OCI-LY7 (cell line): ENCODE measurements at regions not wholly inside any gene's neighbourhood (a gene's known extent, or its start where the extent isn't known, plus 50 kb on each side); places are given as distances from the start of the nearest gene placed in this dataset.

Source experiments
- BruUV-seq: library from RNA; stranded (reverse); fragments of 400-500 nt; replicated peaks from 2 replicates; lab custom pipeline; 2021; lab: Mats Ljungman, UMichigan
- CTCF ChIA-PET: fragments of 300-600 bp; sonication (Branson Sonifier 250); formaldehyde crosslinking; loops from one replicate; lab custom pipeline; 2022; ENCODE audit warnings: antibody characterized with exemption; ENCODE audit not compliant: unreplicated experiment; lab: Charles Lee
- POLR2A ChIA-PET: fragments of 300-600 bp; sonication (Branson Sonifier 250); formaldehyde crosslinking; loops from one replicate; lab custom pipeline; 2022; ENCODE audit warnings: antibody characterized with exemption; lab: Charles Lee
- DNase-seq: peaks from one replicate; pipeline ENCODE4 v3.0.0-alpha.2; 2015; ENCODE audit warnings: low spot score
- H2AFZ ChIP-seq: fragments of 200-600 bp; sonication (generic), shearing (Covaris generic); 2 replicates; pipeline ENCODE4 v1.6.1; 2014; ENCODE audit warnings: mild to moderate bottlenecking, antibody characterized with exemption, low read length, moderate library complexity
- H3K27ac ChIP-seq: fragments of 200-600 bp; sonication (generic); 2 replicates; pipeline ENCODE4 v1.5.1; 2014; ENCODE audit warnings: mixed run types, low read depth, mild to moderate bottlenecking, moderate library complexity, low read length, inconsistent platforms; ENCODE audit not compliant: poor library complexity, severe bottlenecking
- H3K36me3 ChIP-seq: fragments of 200-600 bp; sonication (generic); 2 replicates; pipeline ENCODE4 v1.6.1; 2014; ENCODE audit warnings: mild to moderate bottlenecking, antibody characterized with exemption, low read length, moderate library complexity, mixed read lengths; ENCODE audit not compliant: insufficient read depth
- H3K4me1 ChIP-seq: fragments of 200-600 bp; sonication (generic); 2 replicates; pipeline ENCODE4 v1.5.1; 2014; ENCODE audit warnings: mild to moderate bottlenecking, low read length; ENCODE audit not compliant: insufficient read depth, poor library complexity, severe bottlenecking
- H3K4me2 ChIP-seq: fragments of 200-600 bp; sonication (generic); 2 replicates; pipeline ENCODE4 v1.6.1; 2014; ENCODE audit warnings: mild to moderate bottlenecking, low read length
- H3K4me3 ChIP-seq: fragments of 200-600 bp; sonication (generic); 2 replicates; pipeline ENCODE4 v1.5.1; 2014; ENCODE audit warnings: mild to moderate bottlenecking, low read depth, low read length; ENCODE audit not compliant: poor library complexity, severe bottlenecking
- H3K79me2 ChIP-seq: fragments of 200-600 bp; sonication (generic); 2 replicates; pipeline ENCODE4 v1.6.1; 2016; ENCODE audit warnings: low read depth, mild to moderate bottlenecking, low read length, moderate library complexity, mixed read lengths; ENCODE audit not compliant: insufficient read depth
- H3K9me2 ChIP-seq: fragments of 200-600 bp; sonication (generic); 2 replicates; pipeline ENCODE4 v1.6.1; 2016; ENCODE audit warnings: mild to moderate bottlenecking, low read length, mixed read lengths; ENCODE audit not compliant: insufficient read depth
- H3K9me3 ChIP-seq: fragments of 200-600 bp; sonication (generic); 2 replicates; pipeline ENCODE4 v1.6.1; 2014; ENCODE audit warnings: mild to moderate bottlenecking, mixed run types, low read length, mixed read lengths
- H4K20me1 ChIP-seq: fragments of 200-600 bp; sonication (generic); 2 replicates; pipeline ENCODE4 v1.6.1; 2014; ENCODE audit warnings: mild to moderate bottlenecking, antibody characterized with exemption, low read length, moderate library complexity, mixed read lengths; ENCODE audit not compliant: insufficient read depth
- EZH2phosphoT487 ChIP-seq: fragments of 200-600 bp; sonication (generic); IDR thresholded peaks from 2 replicates; pipeline ENCODE4 v1.6.1; 2018; ENCODE audit warnings: low read depth, borderline replicate concordance, mild to moderate bottlenecking, mixed run types, antibody characterized with exemption, low read length, moderate library complexity, mixed read lengths
- intact Hi-C: fragments of 100-400 bp; cut with micrococcal nuclease; formaldehyde crosslinking; loops from one replicate; pipeline ENCODE4 v1.10.0; 2022; ENCODE audit not compliant: unreplicated experiment
- TF ChIP-seq, protein P1 (sequence below): fragments of 200-600 bp; sonication (generic); conservative IDR thresholded peaks from 2 replicates; pipeline ENCODE4 v1.5.1; 2014; ENCODE audit warnings: mild to moderate bottlenecking, antibody characterized with exemption, low read length, moderate library complexity, mixed read lengths

GRCh38 chr2:83844490-83844889 is 614.6 kb downstream of the SUCLG1 start:
- no TSS peak for BruUV-seq

DNA sequence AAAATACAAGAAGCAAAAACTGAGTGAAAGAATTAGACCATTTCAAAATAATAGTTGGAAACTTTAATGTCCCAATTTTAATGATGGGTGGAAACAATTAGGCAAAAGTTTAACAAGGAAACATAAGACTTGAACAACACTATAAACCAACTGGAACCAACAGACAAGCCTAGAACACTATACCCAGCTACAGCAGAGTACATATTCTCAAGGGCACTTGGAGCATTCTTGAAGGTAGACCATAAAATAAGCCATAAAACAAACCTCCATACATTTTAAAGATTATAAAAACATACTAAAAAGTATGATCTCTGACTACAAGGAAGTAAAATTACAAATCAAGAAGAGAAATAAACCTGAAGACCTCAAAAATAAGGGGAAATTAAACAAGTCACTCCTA is 616.7 kb downstream of the SUCLG1 start:
- Histone ChIP-seq H3K4me1 (no peaks in the 10 kb centered on the region), H3K9me2 (no peaks in the 10 kb centered on the region), H4K20me1 (no peaks in the 10 kb centered on the region), H3K4me2 (no peak overlapping the region), H3K79me2 (no peaks in the 10 kb centered on the region), H3K27ac (no peak overlapping the region), H3K4me3 (no peak overlapping the region), H2AFZ (no peak overlapping the region), H3K36me3 (no peaks in the 10 kb centered on the region), H3K9me3 (no peaks in the 10 kb centered on the region)
- BruUV-seq: no TSS peak
- DNase-seq: no peak
- ChIA-PET CTCF (no interaction called here), POLR2A (no interaction called here)
- intact Hi-C loops: no loop called here
- no peak for TF ChIP-seq EZH2phosphoT487
- TF ChIP-seq, protein P1, sequence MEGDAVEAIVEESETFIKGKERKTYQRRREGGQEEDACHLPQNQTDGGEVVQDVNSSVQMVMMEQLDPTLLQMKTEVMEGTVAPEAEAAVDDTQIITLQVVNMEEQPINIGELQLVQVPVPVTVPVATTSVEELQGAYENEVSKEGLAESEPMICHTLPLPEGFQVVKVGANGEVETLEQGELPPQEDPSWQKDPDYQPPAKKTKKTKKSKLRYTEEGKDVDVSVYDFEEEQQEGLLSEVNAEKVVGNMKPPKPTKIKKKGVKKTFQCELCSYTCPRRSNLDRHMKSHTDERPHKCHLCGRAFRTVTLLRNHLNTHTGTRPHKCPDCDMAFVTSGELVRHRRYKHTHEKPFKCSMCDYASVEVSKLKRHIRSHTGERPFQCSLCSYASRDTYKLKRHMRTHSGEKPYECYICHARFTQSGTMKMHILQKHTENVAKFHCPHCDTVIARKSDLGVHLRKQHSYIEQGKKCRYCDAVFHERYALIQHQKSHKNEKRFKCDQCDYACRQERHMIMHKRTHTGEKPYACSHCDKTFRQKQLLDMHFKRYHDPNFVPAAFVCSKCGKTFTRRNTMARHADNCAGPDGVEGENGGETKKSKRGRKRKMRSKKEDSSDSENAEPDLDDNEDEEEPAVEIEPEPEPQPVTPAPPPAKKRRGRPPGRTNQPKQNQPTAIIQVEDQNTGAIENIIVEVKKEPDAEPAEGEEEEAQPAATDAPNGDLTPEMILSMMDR: no peak

More at GRCh38 chr2:83844490-83844889, 614.6 kb downstream of the SUCLG1 start:
- Histone ChIP-seq H3K4me2 (no peak overlapping the region), H3K4me1 (no peaks in the 10 kb centered on the region), H3K36me3 (no peaks in the 10 kb centered on the region), H3K9me3 (no peaks in the 10 kb centered on the region), H3K27ac (no peak overlapping the region), H3K79me2 (no peaks in the 10 kb centered on the region), H3K4me3 (no peak overlapping the region), H2AFZ (no peak overlapping the region), H3K9me2 (no peaks in the 10 kb centered on the region), H4K20me1 (no peaks in the 10 kb centered on the region)
- DNase-seq: no peak
- TF ChIP-seq, protein P1: no peak
- no peak for TF ChIP-seq EZH2phosphoT487
- CTCF ChIA-PET: no interaction called here
- intact Hi-C loops: no loop called here
- POLR2A ChIA-PET: no interaction called here

GRCh38 chr2:83837823-83838222 is 621.3 kb downstream of the SUCLG1 start:
- TF ChIP-seq, protein P1: no peak
- TF ChIP-seq EZH2phosphoT487: no peak
- no peaks in the 10 kb centered on the region for H3K79me2 ChIP-seq
- ChIA-PET CTCF (no interaction called here), POLR2A (interaction anchor here (0.7 kb wide), 1 partner anchor 407 kb away, joined by 4 read pairs; no protein-coding TSS in a partner anchor)
- no peak overlapping the region for H3K27ac ChIP-seq
- intact Hi-C loops: no loop called here
- H3K9me3 ChIP-seq: no peaks in the 10 kb centered on the region
- no peaks in the 10 kb centered on the region for H4K20me1 ChIP-seq
- no peak overlapping the region for H3K4me2 ChIP-seq
- no peak overlapping the region for H3K4me3 ChIP-seq
- no peaks in the 10 kb centered on the region for H3K9me2 ChIP-seq
- DNase-seq: no peak
- no TSS peak for BruUV-seq
- no peaks in the 10 kb centered on the region for H3K4me1 ChIP-seq
- H2AFZ ChIP-seq: no peak overlapping the region
- no peaks in the 10 kb centered on the region for H3K36me3 ChIP-seq
